GM06990 (cell line): ENCODE measurements at regions not wholly inside any gene's neighbourhood (a gene's known extent, or its start where the extent isn't known, plus 50 kb on each side); places are given as distances from the start of the nearest gene placed in this dataset.
"Not testable (repeated sequence)": the region's sequence is repeated elsewhere in the genome, so short reads cannot be mapped to it uniquely, and the experiment has no call there.

Source experiments
- DNase-seq: peaks from one replicate; pipeline ENCODE4 v3.0.0-alpha.2; 2011; ENCODE audit not compliant: insufficient read length; ENCODE audit errors: extremely low read depth
- H3K27me3 ChIP-seq: replicated peaks from 2 replicates; pipeline ENCODE4 v1.6.0; 2011; ENCODE audit warnings: low read length; ENCODE audit not compliant: control insufficient read depth, insufficient read depth
- H3K36me3 ChIP-seq: 2 replicates; pipeline ENCODE4 v1.5.1; 2011; ENCODE audit warnings: low read length; ENCODE audit not compliant: control insufficient read depth, insufficient read depth
- H3K4me3 ChIP-seq: replicated peaks from 2 replicates; pipeline ENCODE4 v1.5.1; 2011; ENCODE audit warnings: low read depth, mild to moderate bottlenecking, control low read depth, low read length
- CTCF ChIP-seq: IDR thresholded peaks from 2 replicates; pipeline ENCODE4 v1.5.1; 2011; ENCODE audit warnings: low read length, control low read depth, mild to moderate bottlenecking, inconsistent platforms; ENCODE audit not compliant: insufficient read depth, poor library complexity, severe bottlenecking

- Histone ChIP-seq H3K36me3 (no peaks in the 10 kb centered on the region), H3K4me3 (no peak overlapping the region), H3K27me3 (no peaks in the 10 kb centered on the region)
- no peak for DNase-seq
- TF ChIP-seq CTCF: no peak
These were observed 103.9 kb upstream of the DNAH14 start for GRCh38 chr1:224825525-224826000.

GRCh38 chr1:224828691-224829090, 100.8 kb upstream of the DNAH14 start:
- Histone ChIP-seq H3K4me3 (no peak overlapping the region), H3K27me3 (no peaks in the 10 kb centered on the region), H3K36me3 (no peaks in the 10 kb centered on the region)
- DNase-seq: no peak
- no peak for TF ChIP-seq CTCF

GRCh38 chr1:224831501-224831900, 98.0 kb upstream of the DNAH14 start:
- no peak for TF ChIP-seq CTCF
- H3K27me3 ChIP-seq: no peaks in the 10 kb centered on the region
- H3K4me3 ChIP-seq: no peak overlapping the region
- H3K36me3 ChIP-seq: no peaks in the 10 kb centered on the region
- no peak for DNase-seq

- H3K36me3 ChIP-seq, H3K27me3 ChIP-seq, DNase-seq, H3K4me3 ChIP-seq: not testable (repeated sequence)
These were observed 89.7 kb upstream of the DNAH14 start for GRCh38 chr1:224839648-224840300.

- H3K4me3 ChIP-seq, DNase-seq, H3K27me3 ChIP-seq, H3K36me3 ChIP-seq: not testable (repeated sequence)
These were observed 87.7 kb upstream of the DNAH14 start for GRCh38 chr1:224841803-224842202.

GRCh38 chr1:224846119-224846907, 83.2 kb upstream of the DNAH14 start:
- Histone ChIP-seq H3K36me3 (no peaks in the 10 kb centered on the region), H3K4me3 (no peak overlapping the region), H3K27me3 (no peaks in the 10 kb centered on the region)
- no peak for TF ChIP-seq CTCF
- no peak for DNase-seq

- no peaks in the 10 kb centered on the region for H3K27me3 ChIP-seq
- H3K36me3 ChIP-seq: no peaks in the 10 kb centered on the region
- no peak overlapping the region for H3K4me3 ChIP-seq
- no peak for DNase-seq
- TF ChIP-seq CTCF: no peak
These were observed 79.0 kb upstream of the DNAH14 start for GRCh38 chr1:224850446-224850845.
